Lung microvascular endothelial cell (primary cell): ENCODE measurements at regions not wholly inside any gene's neighbourhood (a gene's known extent, or its start where the extent isn't known, plus 50 kb on each side); places are given as distances from the start of the nearest gene placed in this dataset.

Experiments used
- DNase-seq, 2 donors: peaks; one replicate each; pipeline versions ENCODE4 v3.0.0 to v3.0.0-alpha.2; 2010; ENCODE audit warnings: low read depth in 2 of 2

DNA sequence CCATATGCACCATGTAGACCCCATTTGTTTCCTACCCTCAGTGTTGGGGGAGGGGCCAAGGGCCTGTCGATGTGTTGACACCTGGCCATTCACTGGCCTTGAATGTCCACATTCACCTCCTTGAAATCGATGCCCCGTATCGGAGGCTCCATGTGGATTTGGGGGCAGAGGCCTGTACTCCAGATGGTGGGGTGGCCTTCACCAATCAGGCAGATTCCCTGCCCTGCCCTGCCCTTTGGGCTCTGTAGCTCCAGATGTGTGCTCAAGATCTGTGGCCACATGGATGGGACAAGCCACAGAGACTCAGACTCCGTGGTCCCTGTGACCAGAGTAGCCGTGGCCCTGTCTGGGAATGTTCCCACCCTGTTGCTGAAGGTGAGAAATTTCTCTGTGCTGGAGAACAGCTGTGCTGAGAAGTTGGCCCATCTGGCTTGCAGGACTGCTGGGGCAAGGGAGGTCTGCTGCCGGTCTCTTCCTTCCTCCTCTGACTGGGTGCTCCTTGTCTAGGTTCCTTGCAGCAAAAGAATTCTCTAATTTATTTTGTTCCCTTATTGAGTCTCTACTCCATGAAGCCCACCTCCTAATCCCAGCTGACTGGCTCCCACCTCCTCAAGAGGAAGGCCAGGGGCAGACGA is 221.3 kb downstream of the SEC14L1 start:
- DNase-seq: no peak

DNA sequence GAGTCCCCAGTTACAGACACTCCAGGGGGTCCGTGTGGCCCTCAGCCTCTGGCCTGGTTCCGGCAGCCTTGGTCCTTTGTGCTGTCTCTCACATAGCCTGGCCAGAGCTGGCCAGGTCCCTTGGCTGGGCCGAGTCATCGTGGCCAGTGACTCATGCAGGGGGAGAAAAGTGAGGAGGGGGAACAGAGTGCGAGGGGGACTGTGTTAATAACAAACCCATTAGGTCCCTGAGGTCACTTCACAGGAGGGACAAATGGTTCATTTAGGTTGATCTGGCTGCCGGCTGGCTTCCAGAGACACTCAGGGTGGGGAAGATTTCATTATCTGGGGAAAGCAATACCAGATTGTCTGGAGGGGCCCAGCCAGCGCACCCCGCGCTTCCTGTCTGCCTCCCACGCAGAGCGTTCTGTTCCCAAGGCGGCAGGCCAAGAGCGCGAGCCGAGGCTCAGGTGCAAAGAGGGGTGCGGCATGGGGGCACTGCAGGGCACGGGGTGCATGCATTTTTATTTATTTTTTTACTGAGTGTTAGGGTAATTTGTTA is 223.1 kb downstream of the SEC14L1 start:
- DNase-seq: peak; percentile 45 to 51

- no peak for DNase-seq
These were observed 223.7 kb downstream of the SEC14L1 start for GRCh38 chr17:77364381-77364911.

DNA sequence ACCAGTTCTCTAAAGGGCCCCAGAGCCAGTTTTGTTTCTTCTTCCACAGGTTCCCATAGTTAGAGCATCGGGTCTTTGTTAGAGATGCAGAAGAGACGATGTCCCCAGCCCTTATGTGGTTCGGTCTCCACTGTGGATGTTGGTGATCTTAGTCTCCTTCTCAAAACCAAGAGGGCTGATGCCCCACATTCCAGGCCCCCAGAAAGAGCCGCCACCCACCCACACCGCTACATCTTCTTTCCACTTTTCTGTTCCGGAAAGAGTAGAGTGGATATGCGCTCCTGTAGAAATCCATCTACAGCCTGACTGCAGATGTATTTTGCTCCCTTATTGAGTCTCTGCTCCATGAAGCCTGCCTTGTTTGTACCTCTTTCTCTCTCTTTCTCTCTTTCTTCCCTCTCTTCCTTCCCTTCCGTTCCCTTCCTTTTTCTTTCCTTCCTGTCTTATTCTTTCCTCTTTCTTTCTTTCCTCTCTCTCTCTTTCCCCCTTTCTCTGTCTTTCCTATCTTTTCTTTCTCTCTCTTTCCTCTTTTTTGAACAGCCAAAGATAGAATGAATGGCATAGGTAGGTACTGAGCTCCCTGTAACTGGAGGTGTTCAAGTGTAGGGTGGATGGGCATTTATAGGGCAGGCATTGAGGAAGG is 224.3 kb downstream of the SEC14L1 start:
- DNase-seq: no peak

GRCh38 chr17:77365584-77366186 is 224.9 kb downstream of the SEC14L1 start:
- peak; percentile 37 to 78 for DNase-seq

DNA sequence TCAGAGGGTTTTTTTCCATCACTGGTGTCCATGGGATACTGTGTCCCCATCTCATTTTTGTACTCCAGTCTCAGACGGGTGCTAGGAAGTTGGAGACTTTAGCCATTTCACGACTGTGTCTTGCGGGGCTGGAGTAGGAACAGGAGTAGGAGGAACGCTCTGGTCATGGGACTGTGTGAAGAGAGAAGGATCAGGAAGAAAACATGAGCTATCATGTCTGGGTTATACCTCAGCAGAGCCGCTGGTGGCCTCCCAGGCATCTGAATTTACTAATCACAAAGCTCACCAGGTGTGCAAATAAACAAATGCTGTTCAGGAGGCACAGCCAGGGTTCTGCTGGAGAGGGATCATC is 225.4 kb downstream of the SEC14L1 start:
- no peak for DNase-seq

DNA sequence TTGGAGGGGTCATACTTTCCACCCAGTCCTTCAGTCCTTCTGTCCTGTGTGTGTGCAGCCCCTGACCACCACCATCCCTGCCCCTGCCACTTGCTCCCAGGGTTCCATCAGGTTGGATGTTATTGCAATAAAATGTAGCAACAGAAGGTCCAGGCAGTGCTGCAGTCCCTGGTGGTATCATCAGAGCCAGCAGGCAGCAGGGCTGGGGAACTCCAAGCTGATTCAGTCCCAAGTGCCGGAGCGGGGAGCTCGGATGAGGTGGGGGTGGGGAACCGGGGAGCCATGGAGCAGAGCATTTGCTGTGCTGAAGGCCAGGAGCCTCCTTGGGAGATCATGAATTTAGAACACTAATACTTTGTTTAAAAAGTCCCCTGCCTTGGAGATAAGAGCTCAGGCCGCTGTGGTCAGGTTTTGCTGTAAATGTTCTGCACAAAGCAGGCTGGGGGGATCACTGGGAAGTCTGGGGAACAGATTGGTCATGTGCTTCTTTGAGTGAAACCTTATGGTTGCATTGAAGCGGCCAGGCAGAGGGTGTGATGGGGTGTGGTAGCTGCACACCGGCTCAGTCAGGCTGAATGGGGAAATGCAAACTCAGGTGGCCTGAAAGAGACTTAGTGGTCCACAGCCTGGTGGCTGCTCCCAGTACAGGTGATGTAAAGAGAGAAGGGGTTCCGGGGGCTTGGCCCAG is 225.9 kb downstream of the SEC14L1 start:
- no peak for DNase-seq

GRCh38 chr17:77369544-77369971 is 228.8 kb downstream of the SEC14L1 start:
- DNase-seq: peak in 1 of 2 donors; percentile 78

DNA sequence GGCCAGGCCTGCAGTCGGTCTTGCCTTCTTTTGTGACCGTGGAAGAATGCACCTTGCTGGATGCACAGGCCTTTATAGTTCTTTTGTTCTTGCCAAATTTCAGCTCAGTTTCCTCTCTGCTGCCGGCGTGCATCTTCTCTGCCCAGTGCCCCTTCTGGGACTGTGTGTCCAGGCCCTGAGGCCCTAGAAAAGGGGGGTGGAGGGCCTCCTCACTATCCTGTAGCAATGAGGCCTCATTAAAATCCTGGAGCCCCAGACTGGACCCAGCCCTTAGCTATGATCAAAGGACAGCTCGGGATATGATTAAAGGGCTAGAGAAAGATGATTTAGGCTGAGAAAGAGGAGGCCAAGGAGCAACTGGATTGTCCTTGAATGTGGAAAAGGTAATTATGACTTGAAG is 229.8 kb downstream of the SEC14L1 start:
- DNase-seq: no peak

- DNase-seq: peak in 1 of 2 donors; percentile 54
These were observed 230.5 kb downstream of the SEC14L1 start for GRCh38 chr17:77371117-77371887.

DNA sequence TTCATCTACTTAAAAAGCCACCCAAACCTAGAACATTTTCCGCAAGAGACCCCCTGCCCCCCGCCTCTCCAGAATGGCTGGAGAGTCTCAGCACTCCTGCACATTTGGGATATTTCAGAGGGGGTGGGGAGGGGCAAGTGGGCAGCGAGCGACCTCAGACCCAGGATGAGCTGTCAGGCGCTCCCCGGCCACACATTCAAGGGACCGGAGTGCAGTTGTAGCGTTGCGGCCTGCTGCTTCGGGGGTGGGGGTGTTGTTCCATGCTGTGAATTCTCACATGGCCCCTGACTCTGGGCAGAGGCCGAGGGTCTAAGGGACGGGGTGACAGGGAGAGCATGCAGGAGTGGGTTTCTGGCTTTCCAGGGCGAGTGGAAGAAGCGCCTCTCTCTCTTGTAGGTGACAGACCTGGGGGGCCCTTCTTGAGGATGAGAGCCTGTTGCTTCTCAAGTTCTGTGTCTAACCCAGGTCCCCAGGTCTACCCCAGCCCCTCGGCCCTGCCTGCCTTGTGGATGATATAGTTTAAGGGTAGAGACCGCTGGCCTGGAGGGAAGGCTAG is 231.2 kb downstream of the SEC14L1 start:
- no peak for DNase-seq

DNA sequence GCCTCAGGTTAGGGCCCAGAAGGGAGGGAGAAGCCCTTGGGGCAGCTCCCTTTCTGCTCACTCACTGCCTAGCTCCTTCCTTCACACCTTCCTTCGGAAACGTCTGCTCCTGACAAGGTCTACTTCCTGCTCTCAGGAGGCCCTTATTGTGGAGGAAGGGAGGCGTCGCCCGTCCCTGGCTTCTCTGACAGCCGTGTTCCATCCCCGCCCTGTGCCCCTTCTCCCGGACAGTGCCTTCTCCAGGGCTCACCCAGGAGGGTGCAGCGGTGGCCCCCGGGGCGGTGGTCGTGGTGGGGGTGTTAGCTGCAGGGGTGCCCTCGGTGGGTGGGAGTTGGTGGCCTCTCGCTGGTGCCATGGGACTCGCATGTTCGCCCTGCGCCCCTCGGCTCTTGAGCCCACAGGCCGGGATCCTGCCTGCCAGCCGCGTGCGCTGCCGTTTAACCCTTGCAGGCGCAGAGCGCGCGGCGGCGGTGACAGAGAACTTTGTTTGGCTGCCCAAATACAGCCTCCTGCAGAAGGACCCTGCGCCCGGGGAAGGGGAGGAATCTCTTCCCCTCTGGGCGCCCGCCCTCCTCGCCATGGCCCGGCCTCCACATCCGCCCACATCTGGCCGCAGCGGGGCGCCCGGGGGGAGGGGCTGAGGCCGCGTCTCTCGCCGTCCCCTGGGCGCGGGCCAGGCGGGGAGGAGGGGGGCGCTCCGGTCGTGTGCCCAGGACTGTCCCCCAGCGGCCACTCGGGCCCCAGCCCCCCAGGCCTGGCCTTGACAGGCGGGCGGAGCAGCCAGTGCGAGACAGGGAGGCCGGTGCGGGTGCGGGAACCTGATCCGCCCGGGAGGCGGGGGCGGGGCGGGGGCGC is 231.9 kb downstream of the SEC14L1 start:
- DNase-seq: peak; percentile 52 to 91

DNA sequence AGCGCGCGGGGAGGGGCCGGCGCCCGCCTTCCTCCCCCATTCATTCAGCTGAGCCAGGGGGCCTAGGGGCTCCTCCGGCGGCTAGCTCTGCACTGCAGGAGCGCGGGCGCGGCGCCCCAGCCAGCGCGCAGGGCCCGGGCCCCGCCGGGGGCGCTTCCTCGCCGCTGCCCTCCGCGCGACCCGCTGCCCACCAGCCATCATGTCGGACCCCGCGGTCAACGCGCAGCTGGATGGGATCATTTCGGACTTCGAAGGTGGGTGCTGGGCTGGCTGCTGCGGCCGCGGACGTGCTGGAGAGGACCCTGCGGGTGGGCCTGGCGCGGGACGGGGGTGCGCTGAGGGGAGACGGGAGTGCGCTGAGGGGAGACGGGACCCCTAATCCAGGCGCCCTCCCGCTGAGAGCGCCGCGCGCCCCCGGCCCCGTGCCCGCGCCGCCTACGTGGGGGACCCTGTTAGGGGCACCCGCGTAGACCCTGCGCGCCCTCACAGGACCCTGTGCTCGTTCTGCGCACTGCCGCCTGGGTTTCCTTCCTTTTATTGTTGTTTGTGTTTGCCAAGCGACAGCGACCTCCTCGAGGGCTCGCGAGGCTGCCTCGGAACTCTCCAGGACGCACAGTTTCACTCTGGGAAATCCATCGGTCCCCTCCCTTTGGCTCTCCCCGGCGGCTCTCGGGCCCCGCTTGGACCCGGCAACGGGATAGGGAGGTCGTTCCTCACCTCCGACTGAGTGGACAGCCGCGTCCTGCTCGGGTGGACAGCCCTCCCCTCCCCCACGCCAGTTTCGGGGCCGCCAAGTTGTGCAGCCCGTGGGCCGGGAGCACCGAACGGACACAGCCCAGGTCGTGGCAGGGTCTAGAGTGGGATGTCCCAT is 232.8 kb downstream of the SEC14L1 start:
- DNase-seq: peak; percentile 56 to 58

- DNase-seq: peak; percentile 89 to 94
These were observed 233.6 kb downstream of the SEC14L1 start for GRCh38 chr17:77374170-77374936.

DNA sequence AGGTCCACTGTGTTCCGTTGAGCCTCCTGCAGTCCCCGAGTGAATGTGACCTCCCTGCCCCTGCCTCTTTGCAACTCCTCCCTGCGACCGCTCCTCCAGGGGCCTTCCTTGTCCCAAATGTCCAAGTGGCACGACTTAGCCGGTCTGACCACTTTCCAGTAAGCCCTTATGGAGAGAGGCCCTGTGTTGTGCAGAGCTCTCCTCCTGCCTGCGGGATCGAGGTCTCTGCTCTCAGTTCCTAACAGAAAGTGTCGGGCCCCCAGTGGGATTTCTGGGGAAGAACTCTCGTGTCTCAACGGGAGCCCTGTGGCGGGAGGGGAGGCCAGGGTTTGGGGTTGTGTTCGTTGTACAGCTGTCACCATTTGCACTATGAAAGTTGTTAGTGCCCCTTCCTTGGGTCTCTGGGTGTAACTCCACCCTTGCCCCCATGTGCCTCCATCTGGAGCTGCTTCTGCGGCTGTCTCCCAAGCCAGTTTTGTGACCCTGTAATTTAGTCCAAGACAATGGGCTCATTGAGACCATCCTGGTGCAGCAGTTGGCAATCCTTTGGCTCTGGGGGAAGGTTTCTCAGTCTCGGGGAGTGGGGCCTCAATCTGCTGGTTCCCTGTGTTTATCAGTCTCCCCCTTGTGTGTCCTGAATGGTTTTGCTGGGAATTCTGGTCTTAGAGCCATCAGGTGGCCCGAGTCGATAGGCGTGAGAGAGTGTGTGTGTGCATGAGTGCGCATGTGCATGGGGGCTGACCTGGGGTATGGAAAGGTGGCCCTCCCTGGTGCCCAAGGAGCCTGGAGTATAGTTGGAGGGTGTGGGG is 234.5 kb downstream of the SEC14L1 start:
- no peak for DNase-seq

- DNase-seq: peak in 1 of 2 donors; percentile 45
These were observed 235.3 kb downstream of the SEC14L1 start for GRCh38 chr17:77375917-77376651.
